ENCODE measurements at regions not wholly inside any gene's neighbourhood (a gene's known extent, or its start where the extent isn't known, plus 50 kb on each side); places are given as distances from the start of the nearest gene placed in this dataset.

DNA sequence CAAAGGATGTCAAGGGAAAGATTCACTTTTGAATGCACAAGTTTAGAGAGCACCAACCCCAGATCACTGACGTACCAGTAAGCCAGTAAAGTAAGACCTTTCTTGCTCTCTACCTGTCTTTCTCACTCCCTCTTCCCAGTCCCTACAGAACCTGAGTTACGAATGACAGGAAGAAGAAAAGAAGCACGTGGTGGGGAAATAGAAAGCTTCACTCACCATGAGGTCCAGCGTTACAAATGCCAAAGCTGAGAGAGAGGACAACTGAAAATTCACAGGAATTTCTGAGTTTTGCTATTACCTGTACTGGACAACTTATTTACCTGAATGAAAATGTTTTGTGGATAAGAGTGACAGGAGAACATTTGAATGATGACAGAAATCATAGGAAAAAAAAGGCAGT lies 133.2 kb upstream of the GBE1 start:
- Mint-ChIP-seq H3K4me1 (no peaks in the 10 kb centered on the region), H3K4me3 (no peak overlapping the region), H3K36me3 (no peaks in the 10 kb centered on the region), H3K9me3 (peaks cover 0 to 4% (median 0%) of the 10 kb centered on the region in 3 donors), H3K27me3 (peaks cover 0 to 4% of the 10 kb centered on the region in 2 donors), H3K27ac (no peak overlapping the region)
- DNase-seq (no peak), ATAC-seq (replicated peaks in 1 of 4) (no peak)
- Histone ChIP-seq H3K27ac (ENCODE audit: low read length) (no peak overlapping the region), H3K27me3 (replicated peaks in 1 of 2; ENCODE audit: control insufficient read depth in 2 of 2, extremely low read depth in 1 of 2, insufficient read depth in 2 of 2, low read length in 1 of 2) (no peaks in the 10 kb centered on the region), H3K4me1 (ENCODE audit: control insufficient read depth in 1 of 2, extremely low read depth in 1 of 2, insufficient read depth in 2 of 2, low read length in 2 of 2) (no peaks in the 10 kb centered on the region), H3K9me3 (no peaks in the 10 kb centered on the region), H3K36me3 (ENCODE audit: control insufficient read depth in 2 of 2, extremely low read depth in 1 of 2, insufficient read depth in 1 of 2, low read length in 1 of 2) (no peaks in the 10 kb centered on the region), H3K4me3 (ENCODE audit: control insufficient read depth in 1 of 2, extremely low read depth in 1 of 2, low read length in 1 of 2) (no peak overlapping the region)
- ChIA-PET CTCF (no interaction called here), POLR2A (no interaction called here)
- WGBS (ENCODE audit: insufficient coverage) = no CpG with 5 or more reads among the region's 4 CpGs

DNA sequence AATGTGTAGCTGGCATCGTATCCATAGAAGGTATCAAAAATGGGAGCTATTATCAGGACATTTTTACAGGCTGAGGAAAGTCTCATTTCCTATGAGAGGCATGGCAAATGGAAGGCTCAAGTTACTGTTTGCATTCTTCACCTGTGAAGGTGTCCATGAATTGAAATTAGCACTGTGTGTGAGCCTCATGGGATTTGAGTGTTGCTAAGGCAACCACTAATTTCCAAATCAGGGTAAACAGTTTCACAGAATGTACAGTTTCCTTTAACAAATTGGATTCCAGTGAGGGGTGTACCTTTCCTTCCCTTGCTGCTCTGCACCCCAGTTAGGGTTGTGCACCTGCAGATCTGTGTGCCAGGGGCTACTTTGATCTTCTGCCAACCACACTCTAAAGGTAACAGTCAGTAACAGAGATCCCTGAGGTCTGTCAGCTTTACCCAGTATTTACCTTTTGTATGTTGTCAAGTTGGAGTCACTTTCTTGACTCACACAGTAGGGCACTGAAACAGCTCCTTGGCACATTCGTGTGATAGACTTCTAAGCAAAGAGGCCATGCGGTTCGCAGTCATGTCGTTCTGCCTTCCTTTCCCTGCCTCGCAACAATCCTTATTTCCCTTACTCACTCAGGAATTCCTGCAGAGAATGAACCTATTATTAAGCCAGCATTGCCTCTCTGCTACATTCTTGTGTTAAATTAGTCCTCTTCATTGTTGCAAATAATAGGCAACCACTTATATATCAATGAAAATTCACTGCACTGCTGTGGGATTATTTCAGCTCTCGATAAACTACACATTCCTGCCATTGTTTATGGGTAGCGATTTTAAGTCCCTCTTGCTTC lies 129.8 kb upstream of the GBE1 start:
- Histone ChIP-seq H3K4me1 (ENCODE audit: control insufficient read depth in 1 of 2, extremely low read depth in 1 of 2, insufficient read depth in 2 of 2, low read length in 2 of 2) (no peaks in the 10 kb centered on the region), H3K27me3 (replicated peaks in 1 of 2; ENCODE audit: control insufficient read depth in 2 of 2, extremely low read depth in 1 of 2, insufficient read depth in 2 of 2, low read length in 1 of 2) (no peaks in the 10 kb centered on the region), H3K36me3 (ENCODE audit: control insufficient read depth in 2 of 2, extremely low read depth in 1 of 2, insufficient read depth in 1 of 2, low read length in 1 of 2) (no peaks in the 10 kb centered on the region), H3K27ac (ENCODE audit: low read length) (no peak overlapping the region), H3K9me3 (no peaks in the 10 kb centered on the region), H3K4me3 (ENCODE audit: control insufficient read depth in 1 of 2, extremely low read depth in 1 of 2, low read length in 1 of 2) (no peak overlapping the region)
- no peaks in the 10 kb centered on the region for H3K36me3 Mint-ChIP-seq
- ATAC-seq (replicated peaks in 1 of 4) = no peak
- no peak overlapping the region for H3K27ac Mint-ChIP-seq
- ChIA-PET POLR2A (no interaction called here), CTCF (no interaction called here)
- peaks cover 0 to 4% (median 0%) of the 10 kb centered on the region in 3 donors for H3K9me3 Mint-ChIP-seq
- peaks cover 0 to 4% of the 10 kb centered on the region in 2 donors for H3K27me3 Mint-ChIP-seq
- H3K4me3 Mint-ChIP-seq = no peak overlapping the region
- H3K4me1 Mint-ChIP-seq = no peaks in the 10 kb centered on the region
- 95% methylated on average over 3 of the region's 8 CpGs for WGBS (ENCODE audit: insufficient coverage)
- DNase-seq = no peak

DNA sequence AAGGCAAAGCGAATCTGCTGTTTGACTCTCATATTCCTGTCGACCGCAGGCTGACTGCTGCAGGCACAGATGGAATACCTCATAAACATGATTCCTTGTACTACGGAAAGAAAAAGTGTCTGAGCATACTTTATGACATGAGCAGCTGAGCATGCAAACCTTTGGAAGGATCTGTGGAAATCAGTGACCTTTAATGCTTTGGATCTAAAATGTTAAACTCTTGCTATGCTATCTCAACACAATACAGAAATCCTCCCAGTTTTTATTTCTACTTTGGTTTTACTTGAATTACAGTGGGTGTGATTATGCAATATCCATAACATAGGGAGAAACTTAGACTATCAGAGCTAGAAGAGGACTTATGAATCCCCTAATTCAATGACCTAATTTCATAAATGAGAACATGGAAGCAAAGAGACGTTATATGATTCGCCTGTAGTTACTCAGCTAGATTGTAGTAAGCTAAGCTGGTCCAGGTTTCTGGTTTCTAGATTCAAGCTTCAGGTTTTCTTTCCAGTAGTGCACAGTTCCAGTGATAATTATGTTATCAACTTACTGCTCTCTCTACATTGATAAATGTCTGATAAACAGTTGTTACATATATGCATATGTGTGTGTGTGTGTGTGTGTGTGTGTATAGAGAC lies 127.6 kb upstream of the GBE1 start:
- Mint-ChIP-seq H3K9me3 (peaks cover 0 to 4% (median 0%) of the 10 kb centered on the region in 3 donors), H3K4me1 (no peaks in the 10 kb centered on the region), H3K27me3 (peaks cover 0 to 4% of the 10 kb centered on the region in 2 donors), H3K27ac (no peak overlapping the region), H3K36me3 (no peaks in the 10 kb centered on the region), H3K4me3 (no peak overlapping the region)
- CTCF ChIA-PET = no interaction called here
- no peaks in the 10 kb centered on the region for H3K9me3 ChIP-seq
- no peaks in the 10 kb centered on the region for H3K4me1 ChIP-seq (ENCODE audit: control insufficient read depth in 1 of 2, extremely low read depth in 1 of 2, insufficient read depth in 2 of 2, low read length in 2 of 2)
- H3K4me3 ChIP-seq (ENCODE audit: control insufficient read depth in 1 of 2, extremely low read depth in 1 of 2, low read length in 1 of 2) = no peak overlapping the region
- ATAC-seq (replicated peaks in 1 of 4) (no peak), DNase-seq (no peak)
- H3K36me3 ChIP-seq (ENCODE audit: control insufficient read depth in 2 of 2, extremely low read depth in 1 of 2, insufficient read depth in 1 of 2, low read length in 1 of 2) = no peaks in the 10 kb centered on the region
- no CpG with 5 or more reads among the region's 6 CpGs for WGBS (ENCODE audit: insufficient coverage)
- no peak overlapping the region for H3K27ac ChIP-seq (ENCODE audit: low read length)
- H3K27me3 ChIP-seq (replicated peaks in 1 of 2; ENCODE audit: control insufficient read depth in 2 of 2, extremely low read depth in 1 of 2, insufficient read depth in 2 of 2, low read length in 1 of 2) = no peaks in the 10 kb centered on the region
- POLR2A ChIA-PET = no interaction called here

DNA sequence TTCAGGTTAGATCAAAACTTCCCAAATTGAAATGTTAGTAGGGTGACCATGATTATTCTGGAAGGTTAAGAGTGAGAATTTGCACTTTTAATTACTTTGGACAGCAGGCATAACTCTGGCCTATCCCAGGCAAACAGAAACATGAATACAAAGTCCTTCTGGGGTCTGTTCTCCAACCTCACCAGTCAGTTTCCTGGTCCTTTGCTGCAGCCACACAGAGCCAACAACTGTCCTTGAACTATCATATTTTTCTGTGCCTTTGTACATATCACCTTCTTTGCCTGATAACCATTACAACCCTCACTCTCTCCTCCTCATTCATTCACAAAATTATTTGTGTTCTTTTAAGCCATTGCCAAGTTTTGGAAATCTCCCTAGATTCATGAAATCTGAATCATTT lies 126.0 kb upstream of the GBE1 start:
- ATAC-seq (replicated peaks in 1 of 4) (no peak), DNase-seq (no peak)
- H3K27me3 Mint-ChIP-seq = peaks cover 0 to 1% of the 10 kb centered on the region in 2 donors
- Histone ChIP-seq H3K36me3 (ENCODE audit: control insufficient read depth in 2 of 2, extremely low read depth in 1 of 2, insufficient read depth in 1 of 2, low read length in 1 of 2) (no peaks in the 10 kb centered on the region), H3K27ac (ENCODE audit: low read length) (no peak overlapping the region), H3K9me3 (no peaks in the 10 kb centered on the region), H3K4me1 (ENCODE audit: control insufficient read depth in 1 of 2, extremely low read depth in 1 of 2, insufficient read depth in 2 of 2, low read length in 2 of 2) (no peaks in the 10 kb centered on the region), H3K27me3 (replicated peaks in 1 of 2; ENCODE audit: control insufficient read depth in 2 of 2, extremely low read depth in 1 of 2, insufficient read depth in 2 of 2, low read length in 1 of 2) (no peaks in the 10 kb centered on the region), H3K4me3 (ENCODE audit: control insufficient read depth in 1 of 2, extremely low read depth in 1 of 2, low read length in 1 of 2) (no peak overlapping the region)
- H3K4me1 Mint-ChIP-seq = no peaks in the 10 kb centered on the region
- H3K9me3 Mint-ChIP-seq = no peaks in the 10 kb centered on the region
- no peaks in the 10 kb centered on the region for H3K36me3 Mint-ChIP-seq
- ChIA-PET POLR2A (no interaction called here), CTCF (no interaction called here)
- H3K4me3 Mint-ChIP-seq = no peak overlapping the region
- H3K27ac Mint-ChIP-seq = no peak overlapping the region

DNA sequence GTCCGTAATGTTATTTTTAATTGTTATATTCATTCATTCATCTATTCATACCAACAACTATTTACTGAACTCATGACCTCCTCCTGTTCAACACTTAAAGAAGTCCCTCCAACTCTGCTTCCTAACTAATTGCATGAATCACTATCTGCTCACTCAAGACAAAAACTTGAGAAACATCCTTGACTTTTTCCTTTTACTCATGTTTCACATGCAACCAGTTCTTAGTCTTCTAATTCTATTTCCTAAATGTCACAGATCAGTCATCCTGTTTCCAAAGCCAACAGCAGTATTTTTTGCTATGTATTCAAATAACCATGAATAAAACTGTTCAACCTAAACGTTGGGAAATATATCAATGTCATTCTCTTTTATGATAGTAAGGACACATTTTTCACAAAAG lies 124.6 kb upstream of the GBE1 start:
- Mint-ChIP-seq H3K9me3 (peaks cover 0 to under 1% (median 0%) of the 10 kb centered on the region in 3 donors), H3K27me3 (no peaks in the 10 kb centered on the region), H3K4me3 (no peak overlapping the region), H3K36me3 (no peaks in the 10 kb centered on the region), H3K27ac (no peak overlapping the region), H3K4me1 (no peaks in the 10 kb centered on the region)
- DNase-seq = no peak
- H3K9me3 ChIP-seq = no peaks in the 10 kb centered on the region
- ChIA-PET CTCF (no interaction called here), POLR2A (no interaction called here)
- H3K27ac ChIP-seq (ENCODE audit: low read length) = no peak overlapping the region
- no peak overlapping the region for H3K4me3 ChIP-seq (ENCODE audit: control insufficient read depth in 1 of 2, extremely low read depth in 1 of 2, low read length in 1 of 2)
- WGBS (ENCODE audit: insufficient coverage) = no CpG with 5 or more reads among the region's 2 CpGs
- H3K4me1 ChIP-seq (ENCODE audit: control insufficient read depth in 1 of 2, extremely low read depth in 1 of 2, insufficient read depth in 2 of 2, low read length in 2 of 2) = no peaks in the 10 kb centered on the region
- ATAC-seq (replicated peaks in 1 of 4) = no peak
- H3K27me3 ChIP-seq (replicated peaks in 1 of 2; ENCODE audit: control insufficient read depth in 2 of 2, extremely low read depth in 1 of 2, insufficient read depth in 2 of 2, low read length in 1 of 2) = no peaks in the 10 kb centered on the region
- no peaks in the 10 kb centered on the region for H3K36me3 ChIP-seq (ENCODE audit: control insufficient read depth in 2 of 2, extremely low read depth in 1 of 2, insufficient read depth in 1 of 2, low read length in 1 of 2)

DNA sequence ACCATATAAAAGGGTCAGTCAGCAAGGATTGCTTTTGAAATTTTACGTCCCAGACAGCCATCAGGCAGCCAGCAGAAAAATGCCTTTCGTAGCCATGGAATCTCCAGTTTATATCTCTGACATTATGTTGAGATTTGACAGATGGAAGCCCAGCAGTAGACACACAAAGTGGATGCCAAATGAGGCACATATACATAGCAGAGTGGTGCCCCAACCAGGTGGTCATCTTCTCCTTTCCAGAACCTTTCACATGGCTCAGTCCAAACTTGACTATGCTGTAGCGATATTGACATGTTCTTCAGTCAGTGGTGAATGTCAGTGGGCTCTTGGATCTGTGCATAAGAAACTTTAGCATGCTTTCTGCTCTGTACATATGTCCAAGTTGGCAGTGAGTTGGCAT lies 123.3 kb upstream of the GBE1 start:
- no peaks in the 10 kb centered on the region for H3K4me1 ChIP-seq (ENCODE audit: control insufficient read depth in 1 of 2, extremely low read depth in 1 of 2, insufficient read depth in 2 of 2, low read length in 2 of 2)
- H3K27ac ChIP-seq (ENCODE audit: low read length) = no peak overlapping the region
- H3K27me3 ChIP-seq (replicated peaks in 1 of 2; ENCODE audit: control insufficient read depth in 2 of 2, extremely low read depth in 1 of 2, insufficient read depth in 2 of 2, low read length in 1 of 2) = no peaks in the 10 kb centered on the region
- no peaks in the 10 kb centered on the region for H3K36me3 ChIP-seq (ENCODE audit: control insufficient read depth in 2 of 2, extremely low read depth in 1 of 2, insufficient read depth in 1 of 2, low read length in 1 of 2)
- H3K4me3 ChIP-seq (ENCODE audit: control insufficient read depth in 1 of 2, extremely low read depth in 1 of 2, low read length in 1 of 2) = no peak overlapping the region
- Mint-ChIP-seq H3K4me1 (no peaks in the 10 kb centered on the region), H3K27ac (no peak overlapping the region), H3K4me3 (no peak overlapping the region), H3K27me3 (no peaks in the 10 kb centered on the region), H3K36me3 (no peaks in the 10 kb centered on the region), H3K9me3 (peaks cover 0 to 5% (median under 1%) of the 10 kb centered on the region in 3 donors)
- CTCF ChIA-PET = interaction anchor here in 1 of 2 donors (1.0 kb wide), 1 partner anchor 25 kb away, joined by 3 read pairs; no protein-coding TSS in a partner anchor
- no peak for DNase-seq
- POLR2A ChIA-PET = no interaction called here
- ATAC-seq (replicated peaks in 1 of 4) = no peak
- no CpG with 5 or more reads among the region's 3 CpGs for WGBS (ENCODE audit: insufficient coverage)
- H3K9me3 ChIP-seq = no peaks in the 10 kb centered on the region
